Ecto neural progenitor cell (in vitro differentiated cells): ENCODE measurements at regions not wholly inside any gene's neighbourhood (a gene's known extent, or its start where the extent isn't known, plus 50 kb on each side); places are given as distances from the start of the nearest gene placed in this dataset.
A peak's percentile ranks its signal among the peaks of the same experiment; 100 is the strongest.

Source experiments
- DNase-seq: peaks from one replicate; pipeline ENCODE4 v3.0.0-alpha.2; 2018; ENCODE audit warnings: low spot score

GRCh38 chr15:37581866-37582532 is 352.4 kb upstream of the TMCO5A start:
- peak; percentile 54 for DNase-seq

DNA sequence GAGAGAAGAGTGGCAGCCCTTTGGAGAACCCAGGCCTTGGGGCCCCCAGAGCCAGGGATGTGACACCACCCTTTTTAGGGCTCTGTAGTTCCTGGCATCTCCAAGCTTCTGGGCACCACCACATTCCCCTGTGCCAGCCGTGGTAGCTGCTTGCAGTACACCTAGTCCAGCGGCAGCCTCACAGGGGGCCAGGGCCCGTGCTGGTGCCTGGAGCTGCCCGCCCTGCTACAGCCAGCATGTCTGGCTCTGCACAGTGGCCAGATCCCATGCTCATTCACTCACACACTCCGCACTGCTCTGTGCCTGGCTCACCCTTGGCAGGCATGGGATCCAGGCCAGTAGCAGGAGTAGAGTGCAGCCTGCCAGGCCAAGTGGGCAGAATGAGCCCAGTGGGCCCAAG is 351.6 kb upstream of the TMCO5A start:
- no peak for DNase-seq

DNA sequence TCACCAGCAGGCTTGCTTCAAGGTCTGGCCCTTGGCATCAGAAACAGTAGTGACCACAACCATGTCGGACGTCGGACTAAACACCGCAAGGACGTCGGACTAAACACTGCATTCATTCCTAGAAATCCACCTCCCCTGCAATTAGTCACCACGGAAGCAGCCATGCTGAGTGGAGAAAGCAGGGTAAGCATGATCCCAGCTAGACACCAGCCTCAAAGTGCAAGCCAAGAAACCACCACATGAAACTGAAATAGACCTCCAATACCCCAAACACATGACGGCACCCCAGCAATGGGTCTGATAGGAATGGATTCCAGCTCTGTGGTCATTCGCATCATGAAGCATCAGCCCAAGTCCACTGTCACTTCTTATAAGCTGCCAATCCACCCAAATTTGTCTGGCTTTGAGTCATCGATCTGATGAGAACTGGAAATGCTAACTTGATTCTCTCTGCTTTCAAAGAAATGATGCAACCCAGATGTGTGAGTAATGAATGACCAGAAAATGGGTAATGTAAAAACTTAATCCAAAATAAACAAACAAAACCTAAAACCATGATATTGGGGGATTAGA is 348.3 kb upstream of the TMCO5A start:
- DNase-seq: no peak

DNA sequence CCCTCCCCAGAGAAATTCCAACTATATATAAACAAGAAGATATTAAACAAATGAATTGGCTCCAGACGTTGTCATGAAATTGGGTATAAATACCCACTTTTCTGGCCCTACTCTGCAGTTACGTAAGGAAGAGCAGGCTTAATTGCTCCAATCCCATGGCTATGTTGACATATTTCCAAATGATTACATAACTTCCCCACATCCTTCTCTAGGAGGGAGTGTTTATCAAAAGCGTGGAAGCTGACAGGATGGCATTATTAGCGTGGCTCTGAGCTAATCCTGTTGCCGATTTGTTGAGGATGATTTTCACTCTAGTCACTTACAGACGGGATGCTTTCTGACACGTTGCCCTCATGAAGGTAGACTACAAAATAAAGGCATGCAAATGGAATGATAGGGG is 347.5 kb upstream of the TMCO5A start:
- no peak for DNase-seq

GRCh38 chr15:37594417-37594816 is 340.0 kb upstream of the TMCO5A start:
- DNase-seq: no peak

DNA sequence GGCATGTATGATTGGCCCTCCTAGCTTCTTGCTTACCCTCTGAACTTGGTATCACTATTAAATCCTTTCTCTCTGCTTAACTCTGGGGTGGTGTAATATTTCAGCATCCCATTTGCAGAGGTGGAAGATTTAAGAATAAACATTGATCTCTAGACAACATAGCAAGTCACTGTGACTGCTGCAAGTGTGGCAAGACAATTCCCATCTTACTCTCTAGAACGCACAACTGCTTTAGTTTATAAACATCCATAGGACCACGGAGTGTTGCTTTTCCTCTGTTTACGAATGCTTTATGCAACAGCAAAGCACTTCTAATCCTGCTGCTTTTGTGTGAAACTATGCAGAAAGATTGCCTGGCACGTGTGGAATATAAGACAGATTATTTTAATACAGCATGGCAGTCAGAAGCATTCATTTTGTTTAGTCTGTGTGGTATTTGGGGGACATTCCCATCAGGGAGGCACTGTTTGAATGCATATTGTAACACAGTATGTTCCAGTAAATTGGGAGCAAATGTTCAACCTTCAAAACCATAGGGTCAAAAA is 338.9 kb upstream of the TMCO5A start:
- no peak for DNase-seq

GRCh38 chr15:37599156-37599555 is 335.3 kb upstream of the TMCO5A start:
- DNase-seq: no peak

GRCh38 chr15:37616215-37616614 is 318.2 kb upstream of the TMCO5A start:
- no peak for DNase-seq

DNA sequence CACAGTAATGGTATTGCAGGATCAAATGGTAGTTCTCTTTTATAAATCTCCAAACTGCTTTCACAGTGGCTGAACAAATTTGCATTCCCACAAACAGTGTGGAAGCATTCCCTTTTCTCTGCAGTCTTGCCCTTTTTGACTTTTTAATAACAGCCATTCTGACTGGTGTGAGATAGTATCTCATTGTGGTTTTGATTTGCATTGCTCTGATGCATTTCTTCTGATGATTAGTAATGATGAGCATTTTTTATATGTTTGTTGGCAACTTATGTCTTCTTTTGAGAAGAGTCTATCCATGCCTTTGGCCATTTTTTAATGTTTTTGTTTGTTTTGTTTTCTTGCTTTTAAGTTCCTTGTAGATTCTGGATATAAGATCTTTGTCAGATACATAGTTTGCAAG is 316.1 kb upstream of the TMCO5A start:
- DNase-seq: no peak

DNA sequence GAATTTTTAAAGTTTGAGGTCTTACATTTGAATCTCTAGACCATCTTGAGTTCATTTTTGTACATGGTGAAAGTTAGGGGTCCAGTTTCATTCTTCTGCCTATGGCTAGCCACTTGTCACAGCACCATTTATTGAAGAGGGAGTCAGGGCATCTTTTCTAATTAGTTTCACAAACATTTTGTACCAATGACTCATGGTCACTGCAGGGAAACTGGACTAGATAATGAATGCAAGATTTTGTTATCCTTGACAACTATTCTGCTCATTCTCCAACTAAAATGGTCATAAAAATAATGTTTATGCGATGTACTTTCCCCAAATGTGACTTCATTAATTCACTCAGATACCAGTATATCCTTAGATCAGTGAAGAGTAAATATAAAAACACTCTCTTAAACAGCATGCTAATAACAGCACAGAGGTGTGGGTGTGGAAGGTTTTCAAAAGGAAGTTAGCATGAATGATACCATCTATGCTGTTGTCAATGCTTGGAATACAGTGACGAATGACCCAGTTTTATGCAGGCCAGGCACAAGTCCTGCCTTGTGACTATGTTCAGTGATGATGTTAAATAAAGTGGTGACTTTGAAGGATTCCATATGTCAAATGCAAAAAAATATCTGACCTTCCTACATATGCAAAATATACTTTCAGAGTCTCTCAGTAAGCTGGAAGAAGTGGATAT is 314.9 kb upstream of the TMCO5A start:
- DNase-seq: no peak

GRCh38 chr15:37625576-37625975 is 308.9 kb upstream of the TMCO5A start:
- no peak for DNase-seq

- DNase-seq: no peak
Observed at GRCh38 chr15:37628507-37628906, 305.9 kb upstream of the TMCO5A start.

DNA sequence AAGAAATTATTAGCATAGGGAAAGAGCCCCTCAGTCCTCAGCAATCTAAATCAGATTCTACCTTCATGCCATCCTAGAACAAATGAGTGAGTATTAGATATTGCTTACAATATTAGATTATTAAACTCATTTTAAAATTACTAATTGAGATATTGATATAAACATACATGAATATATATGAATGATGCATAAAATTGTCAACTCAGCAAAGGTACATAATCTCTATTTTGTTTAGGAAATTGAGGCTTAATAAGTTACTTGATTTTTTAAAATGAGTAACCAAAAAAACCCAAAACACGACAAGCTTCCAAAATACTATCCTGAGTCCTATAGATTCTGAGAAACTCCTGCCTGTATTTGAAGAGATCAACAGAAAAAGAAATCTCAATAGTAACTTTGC is 297.7 kb upstream of the TMCO5A start:
- no peak for DNase-seq

GRCh38 chr15:37638116-37638515 is 296.3 kb upstream of the TMCO5A start:
- DNase-seq: no peak

GRCh38 chr15:37638691-37639090 is 295.7 kb upstream of the TMCO5A start:
- DNase-seq: no peak

- no peak for DNase-seq
Observed at GRCh38 chr15:37652646-37653417, 281.6 kb upstream of the TMCO5A start.

GRCh38 chr15:37678124-37678523 is 256.3 kb upstream of the TMCO5A start:
- peak; percentile 53 for DNase-seq

DNA sequence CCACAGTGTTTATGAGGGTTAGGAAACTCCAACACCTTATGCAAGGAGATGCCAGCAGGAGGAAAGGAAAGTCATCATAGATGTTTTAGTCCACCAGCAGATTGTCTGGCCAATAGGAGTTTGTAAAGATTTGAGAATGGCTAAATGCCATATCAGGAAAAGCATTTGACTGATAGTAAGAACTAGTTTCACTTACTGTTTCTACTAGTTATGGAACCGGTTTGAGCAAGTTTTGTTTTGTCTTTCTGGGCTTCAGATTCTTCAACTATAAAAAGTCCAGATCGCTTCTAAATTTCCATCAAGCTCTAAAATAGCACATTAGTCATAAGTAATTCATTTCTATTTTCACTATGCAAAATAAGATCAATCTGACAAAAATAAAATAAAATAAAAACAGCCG is 254.8 kb upstream of the TMCO5A start:
- DNase-seq: no peak

DNA sequence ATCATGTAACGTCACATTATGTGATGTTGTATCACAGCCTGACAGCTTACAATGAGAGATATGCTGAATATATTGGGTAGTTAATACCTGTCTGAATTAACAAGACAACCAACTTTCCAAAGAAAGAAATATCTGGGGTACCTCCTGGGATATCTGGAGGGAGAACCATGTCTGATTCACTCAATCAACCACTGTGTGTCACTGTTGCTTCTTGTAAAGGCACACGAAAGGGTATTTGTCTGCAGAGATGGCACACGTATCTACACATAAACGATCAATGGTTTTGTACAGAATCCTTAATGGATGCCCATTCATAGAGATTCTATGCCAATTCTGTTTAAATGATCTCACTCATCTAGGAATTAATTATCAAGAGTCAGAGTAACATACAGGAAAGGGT is 252.1 kb upstream of the TMCO5A start:
- no peak for DNase-seq

GRCh38 chr15:37691911-37692310 is 242.5 kb upstream of the TMCO5A start:
- DNase-seq: no peak

GRCh38 chr15:37693926-37694325 is 240.5 kb upstream of the TMCO5A start:
- no peak for DNase-seq

DNA sequence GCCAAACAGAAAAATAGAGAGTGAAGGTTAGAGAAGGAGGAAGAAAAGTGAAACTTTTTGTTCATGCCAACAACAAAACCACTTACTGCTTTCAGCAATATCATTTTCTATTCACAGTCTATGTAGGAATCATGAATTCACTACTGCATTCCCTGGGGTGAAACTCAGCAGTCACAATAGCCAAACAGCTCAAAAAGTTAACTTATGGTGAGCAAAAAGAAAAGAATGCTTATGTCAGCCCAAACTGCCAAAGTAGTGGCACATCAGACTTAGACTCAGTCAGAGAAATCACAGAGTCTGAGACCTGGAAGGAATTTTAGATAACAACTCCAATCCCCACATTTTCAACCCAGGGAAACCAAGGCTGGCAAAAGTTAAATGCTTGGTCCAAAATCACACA is 238.7 kb upstream of the TMCO5A start:
- DNase-seq: no peak

GRCh38 chr15:37698679-37699078 is 235.8 kb upstream of the TMCO5A start:
- no peak for DNase-seq
